Esophagus (tissue), 2 donors: ENCODE measurements at regions not wholly inside any gene's neighbourhood (a gene's known extent, or its start where the extent isn't known, plus 50 kb on each side); places are given as distances from the start of the nearest gene placed in this dataset.
"Not testable (repeated sequence)": the region's sequence is repeated elsewhere in the genome, so short reads cannot be mapped to it uniquely, and the experiment has no call there.

Experiments
- H3K27ac ChIP-seq, 2 donors: one replicate each; pipeline ENCODE4 v1.5.1; 2013; ENCODE audit warnings: low read depth in 2 of 2, mild to moderate bottlenecking in 2 of 2, inconsistent platforms in 1 of 2, low read length in 1 of 2, moderate library complexity in 1 of 2
- H3K27me3 ChIP-seq, 2 donors: one replicate each; pipeline ENCODE4 v1.6.1; 2013; ENCODE audit warnings: low read length in 2 of 2, control low read depth in 1 of 2, mild to moderate bottlenecking in 1 of 2; ENCODE audit not compliant: insufficient read depth in 2 of 2, control insufficient read depth in 1 of 2
- H3K36me3 ChIP-seq, 2 donors: one replicate each; pipeline ENCODE4 v1.6.1; 2013; ENCODE audit warnings: low read length in 1 of 2; ENCODE audit not compliant: control insufficient read depth in 2 of 2, insufficient read depth in 2 of 2
- H3K4me1 ChIP-seq, 2 donors: one replicate each; pipeline ENCODE4 v1.6.1; 2013; ENCODE audit warnings: low read length in 1 of 2; ENCODE audit not compliant: control insufficient read depth in 2 of 2, insufficient read depth in 2 of 2
- H3K4me3 ChIP-seq, 2 donors: one replicate each; pipeline ENCODE4 v1.5.1; 2013; ENCODE audit warnings: low read length in 2 of 2, mild to moderate bottlenecking in 2 of 2, low read depth in 1 of 2, moderate library complexity in 1 of 2
- H3K9me3 ChIP-seq, 2 donors: one replicate each; pipeline ENCODE4 v1.6.1; 2013; ENCODE audit warnings: mild to moderate bottlenecking in 2 of 2, low read depth in 1 of 2, low read length in 1 of 2, moderate library complexity in 1 of 2; ENCODE audit not compliant: control insufficient read depth in 2 of 2, insufficient read depth in 1 of 2
- WGBS, 2 donors: extraction: QIAGEN DNeasy Blood & Tissue Kit; methylation state at CpG; one replicate each; pipeline ENCODE4 v1.1.7; 2013; 5-methylcytosine and 5-hydroxymethylcytosine counted together
- donor health status: healthy with polysubstance abuse.
- donor health status: Bipolar disorder and iron deficiency.

GRCh38 chr6:147651-148050, 144.6 kb upstream of the DUSP22 start:
- H3K27ac ChIP-seq, H3K27me3 ChIP-seq, H3K4me3 ChIP-seq, H3K9me3 ChIP-seq, H3K4me1 ChIP-seq, H3K36me3 ChIP-seq: not testable (repeated sequence)
- 94% methylated on average over 4 to 5 of the region's 5 CpGs for whole genome bisulfite sequencing, 2 donors

- not testable (repeated sequence) for H3K36me3 ChIP-seq, H3K27ac ChIP-seq, H3K4me1 ChIP-seq, H3K4me3 ChIP-seq, H3K9me3 ChIP-seq, H3K27me3 ChIP-seq
- whole genome bisulfite sequencing, 2 donors = 86 to 91% methylated on average over 47 to 61 of the region's 61 CpGs
These were observed 144.0 kb upstream of the DUSP22 start for GRCh38 chr6:148051-148984.

- not testable (repeated sequence) for H3K4me3 ChIP-seq, H3K4me1 ChIP-seq, H3K27me3 ChIP-seq, H3K36me3 ChIP-seq, H3K9me3 ChIP-seq, H3K27ac ChIP-seq
- WGBS, 2 donors = 58 to 63% methylated on average over 1 of the region's 1 CpG
These were observed 142.1 kb upstream of the DUSP22 start for GRCh38 chr6:150147-150546.

GRCh38 chr6:152436-152835, 139.9 kb upstream of the DUSP22 start:
- H3K27me3 ChIP-seq, H3K4me3 ChIP-seq, H3K9me3 ChIP-seq, H3K36me3 ChIP-seq, H3K27ac ChIP-seq, H3K4me1 ChIP-seq: not testable (repeated sequence)
- WGBS, 2 donors = 74 to 75% methylated on average over 3 of the region's 3 CpGs

GRCh38 chr6:153026-153425, 139.3 kb upstream of the DUSP22 start:
- not testable (repeated sequence) for H3K27me3 ChIP-seq, H3K9me3 ChIP-seq, H3K4me1 ChIP-seq, H3K27ac ChIP-seq, H3K36me3 ChIP-seq, H3K4me3 ChIP-seq
- 13 to 16% methylated on average over 2 of the region's 2 CpGs for WGBS, 2 donors

- H3K27ac ChIP-seq, H3K4me3 ChIP-seq, H3K36me3 ChIP-seq, H3K9me3 ChIP-seq, H3K27me3 ChIP-seq, H3K4me1 ChIP-seq: not testable (repeated sequence)
- WGBS, 2 donors = 56 to 72% methylated on average over 3 of the region's 3 CpGs
These were observed 138.4 kb upstream of the DUSP22 start for GRCh38 chr6:153867-154266.

GRCh38 chr6:154321-155092, 137.8 kb upstream of the DUSP22 start:
- H3K27ac ChIP-seq, H3K4me3 ChIP-seq, H3K9me3 ChIP-seq, H3K36me3 ChIP-seq, H3K4me1 ChIP-seq, H3K27me3 ChIP-seq: not testable (repeated sequence)
- WGBS, 2 donors = 58 to 63% methylated on average over 9 of the region's 9 CpGs

- Histone ChIP-seq H3K27me3 (no peaks in the 10 kb centered on the region), H3K27ac (no peak overlapping the region)
- WGBS, 2 donors = 66 to 67% methylated on average over 5 of the region's 5 CpGs
These were observed 136.3 kb upstream of the DUSP22 start for GRCh38 chr6:156010-156409.

GRCh38 chr6:156441-157140, 135.7 kb upstream of the DUSP22 start:
- not testable (repeated sequence) for H3K36me3 ChIP-seq, H3K9me3 ChIP-seq, H3K27ac ChIP-seq, H3K27me3 ChIP-seq, H3K4me3 ChIP-seq, H3K4me1 ChIP-seq
- WGBS, 2 donors = 55 to 62% methylated on average over 4 of the region's 4 CpGs

More at GRCh38 chr6:156010-156409, 136.3 kb upstream of the DUSP22 start:
- Histone ChIP-seq H3K9me3 (no peaks in the 10 kb centered on the region), H3K4me1 (no peaks in the 10 kb centered on the region), H3K4me3 (no peak overlapping the region), H3K36me3 (no peaks in the 10 kb centered on the region)
